ENCODE measurements at regions not wholly inside any gene's neighbourhood (a gene's known extent, or its start where the extent isn't known, plus 50 kb on each side); places are given as distances from the start of the nearest gene placed in this dataset.

DNA sequence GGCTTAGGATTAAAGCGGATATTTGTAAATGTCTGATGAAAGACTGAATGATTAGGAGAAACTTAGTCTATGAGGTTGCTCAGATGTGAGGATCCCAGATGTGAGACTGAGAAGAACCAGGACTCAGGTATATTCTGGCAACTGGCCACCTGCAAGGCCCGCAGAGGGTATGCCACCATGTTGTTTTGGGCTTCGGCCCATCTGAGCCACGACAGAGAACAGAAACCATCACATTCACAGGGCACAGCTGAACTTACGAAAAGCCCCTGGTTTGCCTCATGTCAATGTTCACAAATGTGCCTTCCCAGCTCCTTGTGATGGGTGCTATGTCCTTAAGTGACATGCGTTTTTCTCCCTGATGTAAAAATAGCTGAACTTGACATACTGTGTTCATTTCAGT, 412.5 kb upstream of the RORA start:
- TF ChIP-seq CTCF (conservative IDR thresholded peaks at IDR 0.05; ENCODE audit: low read depth, low read length) = no peak
- DNase-seq (ENCODE audit: low read depth) = no peak

DNA sequence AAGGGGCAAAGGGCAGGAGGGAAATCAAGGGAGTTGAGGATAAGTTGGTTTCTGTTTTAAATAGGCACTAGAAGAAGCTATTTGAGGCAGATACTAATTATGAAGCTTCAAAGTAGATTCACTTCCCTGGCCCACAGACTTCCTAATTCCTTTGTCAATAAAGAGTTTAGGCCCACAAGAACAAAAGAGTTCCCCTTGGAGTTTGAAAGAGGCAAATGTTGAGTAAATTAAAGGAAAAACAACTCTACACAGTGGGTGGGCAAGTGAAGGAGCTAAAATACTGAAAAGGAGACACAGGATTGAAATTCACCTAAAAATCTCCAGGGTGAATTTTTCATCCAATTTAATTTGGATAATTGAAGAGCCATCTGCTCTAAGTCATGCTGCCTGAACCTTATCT, 411.7 kb upstream of the RORA start:
- no peak for DNase-seq (ENCODE audit: low read depth)
- no peak for TF ChIP-seq CTCF (conservative IDR thresholded peaks at IDR 0.05; ENCODE audit: low read depth, low read length)
- no peak overlapping the region for H3K4me3 ChIP-seq (ENCODE audit: low read length)

More for the DNA sequence above, 412.5 kb upstream of the RORA start:
- H3K4me3 ChIP-seq (ENCODE audit: low read length) = no peak overlapping the region

- no peak for DNase-seq (ENCODE audit: low read depth)
- no peak for TF ChIP-seq CTCF (conservative IDR thresholded peaks at IDR 0.05; ENCODE audit: low read depth, low read length)
- H3K4me3 ChIP-seq (ENCODE audit: low read length) = no peak overlapping the region
Measured at GRCh38 chr15:61639491-61639890, 410.4 kb upstream of the RORA start.

- TF ChIP-seq CTCF (conservative IDR thresholded peaks at IDR 0.05; ENCODE audit: low read depth, low read length) = no peak
- no peak for DNase-seq (ENCODE audit: low read depth)
- no peak overlapping the region for H3K4me3 ChIP-seq (ENCODE audit: low read length)
Measured at GRCh38 chr15:61634837-61635236, 405.7 kb upstream of the RORA start.

DNA sequence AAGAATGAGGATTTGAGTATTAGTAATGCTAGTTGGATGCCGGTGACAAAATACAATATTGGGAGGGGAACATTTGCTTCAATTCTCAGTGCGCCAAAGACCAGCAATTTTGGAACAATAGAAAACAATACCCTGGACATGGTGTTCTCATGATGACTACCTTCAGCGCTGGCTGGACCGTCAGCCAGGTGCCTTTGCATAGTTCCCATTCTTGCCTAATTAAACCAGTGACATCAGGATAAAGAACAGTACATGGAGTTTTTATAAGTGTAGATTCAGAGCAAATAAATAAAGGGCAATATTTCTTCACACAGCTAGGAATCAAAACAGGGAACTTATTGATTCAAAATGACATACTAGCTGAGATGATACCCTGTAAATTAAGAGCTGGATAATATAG, 404.8 kb upstream of the RORA start:
- H3K4me3 ChIP-seq (ENCODE audit: low read length) = no peak overlapping the region
- no peak for TF ChIP-seq CTCF (conservative IDR thresholded peaks at IDR 0.05; ENCODE audit: low read depth, low read length)
- no peak for DNase-seq (ENCODE audit: low read depth)

DNA sequence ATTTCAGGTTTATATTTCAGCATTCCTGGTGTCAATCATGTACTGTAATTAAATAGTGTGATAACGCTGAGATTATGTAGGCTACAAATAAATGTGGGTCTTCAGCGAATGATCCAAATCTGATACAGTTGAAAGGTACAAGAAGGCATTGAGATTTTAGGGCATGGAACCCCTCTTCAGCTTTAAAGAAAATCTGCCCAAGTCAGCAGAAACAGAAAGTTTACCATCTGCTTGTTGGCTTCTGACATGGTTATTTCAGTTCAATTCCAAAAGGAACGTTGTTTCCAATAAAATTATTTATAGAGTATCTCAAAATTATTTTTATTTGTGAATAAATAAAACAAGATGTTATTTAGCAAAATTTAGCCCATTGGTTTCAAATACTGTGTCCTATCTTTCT, 400.2 kb upstream of the RORA start:
- no peak for DNase-seq (ENCODE audit: low read depth)
- TF ChIP-seq CTCF (conservative IDR thresholded peaks at IDR 0.05; ENCODE audit: low read depth, low read length) = no peak
- H3K4me3 ChIP-seq (ENCODE audit: low read length) = no peak overlapping the region

- TF ChIP-seq CTCF (conservative IDR thresholded peaks at IDR 0.05; ENCODE audit: low read depth, low read length) = no peak
- no peak overlapping the region for H3K4me3 ChIP-seq (ENCODE audit: low read length)
- no peak for DNase-seq (ENCODE audit: low read depth)
Measured at GRCh38 chr15:61624950-61625349, 395.8 kb upstream of the RORA start.
